HCT116 (cell line): ENCODE measurements at regions not wholly inside any gene's neighbourhood (a gene's known extent, or its start where the extent isn't known, plus 50 kb on each side); places are given as distances from the start of the nearest gene placed in this dataset.

Source experiments
- ATAC-seq: fragments of 200-7000 bp; cut with Tn5 transposase; 2 replicates; pipeline ENCODE4 v1.9.1; 2020; ENCODE audit warnings: mild to moderate bottlenecking, moderate library complexity
- BruUV-seq: library from RNA; stranded (reverse); fragments of 400-500 nt; replicated peaks from 2 replicates; lab custom pipeline; 2021; lab: Mats Ljungman, UMichigan
- CTCF ChIA-PET: fragments of 300-600 bp; sonication (Branson Sonifier 250); formaldehyde crosslinking; loops from one replicate; lab custom pipeline; 2021; ENCODE audit warnings: antibody characterized with exemption; lab: Charles Lee
- POLR2A ChIA-PET: fragments of 300-600, 350-600 bp; sonication (Branson Sonifier 250); formaldehyde crosslinking; loops from one replicate; lab custom pipeline; 2021; ENCODE audit warnings: antibody characterized with exemption; lab: Charles Lee
- RAD21 ChIA-PET, 2 experiments: fragments of 300-600 bp; sonication (Branson Sonifier 250); formaldehyde crosslinking; loops; one replicate each; lab custom pipeline; 2023; ENCODE audit warnings: low total read pairs in 2 of 2; ENCODE audit not compliant: uncharacterized antibody in 2 of 2, unreplicated experiment in 2 of 2, low non-redundant PET in 1 of 2; lab: Charles Lee
- DNase-seq: peaks from one replicate; pipeline ENCODE4 v3.0.0-alpha.2; 2010; ENCODE audit warnings: low read depth, low spot score
- H2AFZ ChIP-seq: fragments of 200-600 bp; shearing (Covaris generic), sonication (generic); 2 replicates; pipeline ENCODE4 v1.6.1; 2017; ENCODE audit warnings: low read depth, mixed run types, mixed read lengths, antibody characterized with exemption, low read length; ENCODE audit not compliant: poor library complexity, severe bottlenecking
- H3K27ac ChIP-seq: 2 replicates; pipeline ENCODE4 v1.5.1; 2012; ENCODE audit warnings: low read depth, low read length
- H3K27me3 ChIP-seq: fragments of 200-600 bp; sonication (generic); 2 replicates; pipeline ENCODE4 v1.6.1; 2016; ENCODE audit warnings: mixed run types, low read length, mixed read lengths; ENCODE audit not compliant: insufficient read depth
- H3K36me3 ChIP-seq, 2 experiments: fragments of 200-500 bp in 1 of 2; fragments of 200-600 bp in 1 of 2; sonication (Bioruptor generic) in 1 of 2; sonication (generic) in 1 of 2; 2 replicates each; pipeline versions ENCODE4 v1.5.1 to v1.6.1; 2014 to 2016; ENCODE audit warnings: low read length in 2 of 2, inconsistent platforms in 1 of 2, mixed read lengths in 1 of 2, mixed run types in 1 of 2; ENCODE audit not compliant: insufficient read depth in 2 of 2, control insufficient read depth in 1 of 2
- H3K4me1 ChIP-seq, 2 experiments: fragments of 200-600 bp in 1 of 2; sonication (generic) in 1 of 2; 2 replicates each; pipeline versions ENCODE4 v1.5.1 to v1.6.1; 2012 to 2017; ENCODE audit warnings: low read length in 2 of 2, inconsistent platforms in 1 of 2, mild to moderate bottlenecking in 1 of 2, mixed read lengths in 1 of 2, mixed run types in 1 of 2, moderate library complexity in 1 of 2; ENCODE audit not compliant: insufficient read depth in 2 of 2, control insufficient read depth in 1 of 2
- H3K4me2 ChIP-seq: fragments of 200-600 bp; sonication (generic); 2 replicates; pipeline ENCODE4 v1.6.1; 2017; ENCODE audit warnings: mixed run types, low read length, mixed read lengths
- H3K4me3 ChIP-seq, 2 experiments: fragments of 200-600 bp in 1 of 2; sonication (generic) in 1 of 2; replicated peaks in 1 of 2; 2 replicates each; pipeline ENCODE4 v1.5.1; 2011 to 2016; ENCODE audit warnings: low read length in 2 of 2, control low read depth in 1 of 2, low read depth in 1 of 2, mild to moderate bottlenecking in 1 of 2, mixed read lengths in 1 of 2, mixed run types in 1 of 2
- H3K79me2 ChIP-seq: fragments of 200-600 bp; sonication (generic); 2 replicates; pipeline ENCODE4 v1.6.1; 2017; ENCODE audit warnings: mild to moderate bottlenecking, mixed run types, low read length, moderate library complexity, mixed read lengths; ENCODE audit not compliant: insufficient read depth
- H3K9ac ChIP-seq: fragments of 200-600 bp; sonication (generic); 2 replicates; pipeline ENCODE4 v1.6.1; 2016; ENCODE audit warnings: low read length, mixed read lengths
- H3K9me2 ChIP-seq: fragments of 200-600 bp; sonication (generic), shearing (Covaris generic); 2 replicates; pipeline ENCODE4 v1.6.1; 2017; ENCODE audit warnings: mixed run types, mild to moderate bottlenecking, moderate library complexity; ENCODE audit not compliant: insufficient read depth
- H3K9me3 ChIP-seq, 2 experiments: fragments of 200-500 bp in 1 of 2; fragments of 200-600 bp in 1 of 2; sonication (Bioruptor generic) in 1 of 2; sonication (generic) in 1 of 2; 2 replicates each; pipeline ENCODE4 v1.6.1; 2014 to 2017; ENCODE audit warnings: low read length in 2 of 2, mixed read lengths in 2 of 2, inconsistent platforms in 1 of 2, low read depth in 1 of 2, mild to moderate bottlenecking in 1 of 2, mixed run types in 1 of 2, moderate library complexity in 1 of 2; ENCODE audit not compliant: control insufficient read depth in 1 of 2, insufficient read depth in 1 of 2
- H4K20me1 ChIP-seq: fragments of 200-600 bp; sonication (generic), shearing (Covaris generic); 2 replicates; pipeline ENCODE4 v1.6.1; 2017; ENCODE audit warnings: mixed run types, mild to moderate bottlenecking, moderate library complexity; ENCODE audit not compliant: insufficient read depth
- ATF3 ChIP-seq: IDR thresholded peaks from 2 replicates; pipeline ENCODE4 v1.6.1; 2012
- CBX3 ChIP-seq: IDR thresholded peaks from 2 replicates; pipeline ENCODE4 v1.6.1; 2012; ENCODE audit warnings: low read depth
- CEBPB ChIP-seq: IDR thresholded peaks from 2 replicates; pipeline ENCODE4 v1.6.1; 2012; ENCODE audit warnings: low read depth
- ELF1 ChIP-seq: IDR thresholded peaks from 2 replicates; pipeline ENCODE4 v1.6.1; 2012; ENCODE audit warnings: low read depth, borderline replicate concordance
- EZH2 ChIP-seq: fragments of 200-600 bp; sonication (generic); IDR thresholded peaks from 2 replicates; pipeline ENCODE4 v1.6.1; 2017; ENCODE audit warnings: antibody characterized with exemption, mixed run types
- FOSL1 ChIP-seq: IDR thresholded peaks from 2 replicates; pipeline ENCODE4 v1.6.1; 2012; ENCODE audit warnings: low read depth
- JUND ChIP-seq: IDR thresholded peaks from 2 replicates; pipeline ENCODE4 v1.6.1; 2012
- POLR2AphosphoS5 ChIP-seq: IDR thresholded peaks from 2 replicates; pipeline ENCODE4 v1.6.1; 2011; ENCODE audit warnings: mild to moderate bottlenecking, low read depth, low read length, moderate library complexity
- SP1 ChIP-seq: IDR thresholded peaks from 2 replicates; pipeline ENCODE4 v1.6.1; 2012; ENCODE audit warnings: low read depth
- TCF7L2 ChIP-seq: IDR thresholded peaks from 2 replicates; pipeline ENCODE4 v1.7.0; 2011; ENCODE audit warnings: borderline replicate concordance, inconsistent platforms; ENCODE audit not compliant: insufficient read depth, insufficient read length; ENCODE audit errors: extremely low read depth
- ZBTB33 ChIP-seq: IDR thresholded peaks from 2 replicates; pipeline ENCODE4 v1.6.1; 2011; ENCODE audit warnings: mild to moderate bottlenecking, low read length, moderate library complexity; ENCODE audit not compliant: insufficient replicate concordance; ENCODE audit errors: extremely low read depth
- ZFX ChIP-seq: fragments of 450-650 bp; IDR thresholded peaks from 2 replicates; pipeline ENCODE4 v1.6.1; 2017
- intact Hi-C: fragments of 100-400 bp; cut with micrococcal nuclease; formaldehyde crosslinking; loops from 2 replicates; pipeline ENCODE4 v1.10.0; 2022
- TF ChIP-seq, protein P1 (sequence below): IDR thresholded peaks from 2 replicates; pipeline ENCODE4 v1.6.1; 2012; ENCODE audit warnings: low read depth

GRCh38 chr9:88682431-88682831 is 147.5 kb downstream of the NXNL2 start:
- TF ChIP-seq ATF3 (no peak), ELF1 (no peak), JUND (no peak), TCF7L2 (no peak), CBX3 (no peak), FOSL1 (no peak), SP1 (no peak), ZFX (no peak), ZBTB33 (no peak), EZH2 (no peak), CEBPB (no peak), POLR2AphosphoS5 (no peak)
- TF ChIP-seq, protein P1, sequence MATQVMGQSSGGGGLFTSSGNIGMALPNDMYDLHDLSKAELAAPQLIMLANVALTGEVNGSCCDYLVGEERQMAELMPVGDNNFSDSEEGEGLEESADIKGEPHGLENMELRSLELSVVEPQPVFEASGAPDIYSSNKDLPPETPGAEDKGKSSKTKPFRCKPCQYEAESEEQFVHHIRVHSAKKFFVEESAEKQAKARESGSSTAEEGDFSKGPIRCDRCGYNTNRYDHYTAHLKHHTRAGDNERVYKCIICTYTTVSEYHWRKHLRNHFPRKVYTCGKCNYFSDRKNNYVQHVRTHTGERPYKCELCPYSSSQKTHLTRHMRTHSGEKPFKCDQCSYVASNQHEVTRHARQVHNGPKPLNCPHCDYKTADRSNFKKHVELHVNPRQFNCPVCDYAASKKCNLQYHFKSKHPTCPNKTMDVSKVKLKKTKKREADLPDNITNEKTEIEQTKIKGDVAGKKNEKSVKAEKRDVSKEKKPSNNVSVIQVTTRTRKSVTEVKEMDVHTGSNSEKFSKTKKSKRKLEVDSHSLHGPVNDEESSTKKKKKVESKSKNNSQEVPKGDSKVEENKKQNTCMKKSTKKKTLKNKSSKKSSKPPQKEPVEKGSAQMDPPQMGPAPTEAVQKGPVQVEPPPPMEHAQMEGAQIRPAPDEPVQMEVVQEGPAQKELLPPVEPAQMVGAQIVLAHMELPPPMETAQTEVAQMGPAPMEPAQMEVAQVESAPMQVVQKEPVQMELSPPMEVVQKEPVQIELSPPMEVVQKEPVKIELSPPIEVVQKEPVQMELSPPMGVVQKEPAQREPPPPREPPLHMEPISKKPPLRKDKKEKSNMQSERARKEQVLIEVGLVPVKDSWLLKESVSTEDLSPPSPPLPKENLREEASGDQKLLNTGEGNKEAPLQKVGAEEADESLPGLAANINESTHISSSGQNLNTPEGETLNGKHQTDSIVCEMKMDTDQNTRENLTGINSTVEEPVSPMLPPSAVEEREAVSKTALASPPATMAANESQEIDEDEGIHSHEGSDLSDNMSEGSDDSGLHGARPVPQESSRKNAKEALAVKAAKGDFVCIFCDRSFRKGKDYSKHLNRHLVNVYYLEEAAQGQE = no peak
- no peak overlapping the region for H3K4me2 ChIP-seq
- H3K9me3 ChIP-seq = no peaks in the 10 kb centered on the region
- intact Hi-C loops = no loop called here
- no peak overlapping the region for H3K27ac ChIP-seq
- ChIA-PET POLR2A (no interaction called here), RAD21 (no interaction called here), CTCF (no interaction called here)
- no peaks in the 10 kb centered on the region for H3K4me1 ChIP-seq
- no peak overlapping the region for H3K9ac ChIP-seq
- DNase-seq (no peak), ATAC-seq (no peak)
- H4K20me1 ChIP-seq = no peaks in the 10 kb centered on the region
- no peaks in the 10 kb centered on the region for H3K27me3 ChIP-seq
- no TSS peak for BruUV-seq
- H3K79me2 ChIP-seq = no peaks in the 10 kb centered on the region
- H3K4me3 ChIP-seq = no peak overlapping the region
- H3K36me3 ChIP-seq = no peaks in the 10 kb centered on the region
- no peak overlapping the region for H2AFZ ChIP-seq
- no peaks in the 10 kb centered on the region for H3K9me2 ChIP-seq
